Loucy (cell line): ENCODE measurements at regions not wholly inside any gene's neighbourhood (a gene's known extent, or its start where the extent isn't known, plus 50 kb on each side); places are given as distances from the start of the nearest gene placed in this dataset.

ENCODE experiments used
- CTCF ChIP-seq: fragments of 200-600 bp; sonication (generic); conservative IDR thresholded peaks from 2 replicates; pipeline ENCODE4 v1.5.1; 2014; ENCODE audit warnings: mild to moderate bottlenecking, antibody characterized with exemption, low read length
- EZH2phosphoT487 ChIP-seq: fragments of 200-600 bp; IDR thresholded peaks from 2 replicates; pipeline ENCODE4 v1.6.1; 2018; ENCODE audit warnings: antibody characterized with exemption, mild to moderate bottlenecking, moderate library complexity, borderline replicate concordance

- TF ChIP-seq CTCF (no peak), EZH2phosphoT487 (no peak)
These were observed 200.5 kb downstream of the KLF5 start for GRCh38 chr13:73259061-73260017.
